GM10248 (cell line): ENCODE measurements at regions not wholly inside any gene's neighbourhood (a gene's known extent, or its start where the extent isn't known, plus 50 kb on each side); places are given as distances from the start of the nearest gene placed in this dataset.

Experiments used
- CTCF ChIA-PET: fragments of 300-600 bp; sonication (Branson Sonifier 250); formaldehyde crosslinking; extraction: SDS; loops from one replicate; lab custom pipeline; 2021; ENCODE audit warnings: antibody characterized with exemption; lab: Yijun Ruan, JAX
- POLR2A ChIA-PET: fragments of 350-650 bp; sonication (Branson Sonifier 250); formaldehyde crosslinking; extraction: SDS; loops from one replicate; lab custom pipeline; 2020; ENCODE audit warnings: antibody characterized with exemption; lab: Yijun Ruan, JAX
- DNase-seq: peaks from one replicate; pipeline ENCODE4 v3.0.0; 2012; ENCODE audit errors: extremely low spot score
- TF ChIP-seq, protein P1 (sequence below): IDR thresholded peaks from 2 replicates; pipeline ENCODE4 v1.5.1; 2012; ENCODE audit warnings: mild to moderate bottlenecking, low read depth; ENCODE audit errors: extremely low read depth, missing control alignments, control extremely low read depth

DNA sequence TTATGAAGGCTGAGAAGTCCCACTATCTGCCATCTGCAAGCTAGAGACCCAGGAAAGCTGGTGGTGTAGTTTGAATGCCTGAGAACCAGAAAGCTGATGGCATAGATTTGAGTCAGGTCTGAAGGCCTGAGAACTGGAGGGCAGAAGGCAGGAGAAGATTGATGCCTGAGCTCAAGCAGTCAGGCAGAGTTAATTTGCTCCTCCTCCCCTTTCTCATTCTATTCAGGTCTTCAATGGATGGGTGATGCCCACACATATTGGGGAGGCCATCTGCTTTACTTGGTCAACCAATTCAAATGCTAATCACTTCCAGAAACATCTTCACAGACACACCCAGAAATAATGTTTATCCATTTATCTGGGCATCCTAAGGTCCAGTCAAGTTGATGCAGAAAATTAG is 87.6 kb upstream of the CPLX2 start:
- no peak for DNase-seq
- ChIA-PET CTCF (interaction anchor here (1.1 to 2.1 kb wide), 3 partner anchors 10 to 12 kb away, joined by 3 to 5 read pairs (median 4); no protein-coding TSS in a partner anchor), POLR2A (no interaction called here)
- TF ChIP-seq, protein P1, sequence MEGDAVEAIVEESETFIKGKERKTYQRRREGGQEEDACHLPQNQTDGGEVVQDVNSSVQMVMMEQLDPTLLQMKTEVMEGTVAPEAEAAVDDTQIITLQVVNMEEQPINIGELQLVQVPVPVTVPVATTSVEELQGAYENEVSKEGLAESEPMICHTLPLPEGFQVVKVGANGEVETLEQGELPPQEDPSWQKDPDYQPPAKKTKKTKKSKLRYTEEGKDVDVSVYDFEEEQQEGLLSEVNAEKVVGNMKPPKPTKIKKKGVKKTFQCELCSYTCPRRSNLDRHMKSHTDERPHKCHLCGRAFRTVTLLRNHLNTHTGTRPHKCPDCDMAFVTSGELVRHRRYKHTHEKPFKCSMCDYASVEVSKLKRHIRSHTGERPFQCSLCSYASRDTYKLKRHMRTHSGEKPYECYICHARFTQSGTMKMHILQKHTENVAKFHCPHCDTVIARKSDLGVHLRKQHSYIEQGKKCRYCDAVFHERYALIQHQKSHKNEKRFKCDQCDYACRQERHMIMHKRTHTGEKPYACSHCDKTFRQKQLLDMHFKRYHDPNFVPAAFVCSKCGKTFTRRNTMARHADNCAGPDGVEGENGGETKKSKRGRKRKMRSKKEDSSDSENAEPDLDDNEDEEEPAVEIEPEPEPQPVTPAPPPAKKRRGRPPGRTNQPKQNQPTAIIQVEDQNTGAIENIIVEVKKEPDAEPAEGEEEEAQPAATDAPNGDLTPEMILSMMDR, result no peak

DNA sequence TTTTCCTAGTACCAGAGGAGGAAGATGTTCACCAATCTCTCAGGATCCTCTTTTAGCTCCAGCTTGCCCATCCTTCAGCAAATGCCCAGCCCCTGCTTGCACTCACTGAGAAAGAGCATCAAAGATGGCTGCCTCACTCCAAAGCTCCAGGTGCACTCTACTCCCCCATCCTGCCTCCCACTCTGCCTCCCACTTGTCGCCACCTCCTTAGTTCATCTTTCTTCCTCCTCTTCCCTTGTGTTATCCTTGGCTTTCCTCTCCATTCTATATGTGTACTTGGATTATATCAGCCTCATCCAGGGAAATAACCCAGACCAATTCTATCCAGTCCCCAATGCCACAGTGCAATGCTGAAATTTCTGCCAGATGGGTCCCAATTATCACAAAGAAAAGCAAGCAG is 87.1 kb upstream of the CPLX2 start:
- POLR2A ChIA-PET, result no interaction called here
- CTCF ChIA-PET, result interaction anchor here (1.1 to 2.1 kb wide), 3 partner anchors 10 to 13 kb away, joined by 3 to 5 read pairs (median 4); no protein-coding TSS in a partner anchor
- TF ChIP-seq, protein P1, result no peak
- no peak for DNase-seq

DNA sequence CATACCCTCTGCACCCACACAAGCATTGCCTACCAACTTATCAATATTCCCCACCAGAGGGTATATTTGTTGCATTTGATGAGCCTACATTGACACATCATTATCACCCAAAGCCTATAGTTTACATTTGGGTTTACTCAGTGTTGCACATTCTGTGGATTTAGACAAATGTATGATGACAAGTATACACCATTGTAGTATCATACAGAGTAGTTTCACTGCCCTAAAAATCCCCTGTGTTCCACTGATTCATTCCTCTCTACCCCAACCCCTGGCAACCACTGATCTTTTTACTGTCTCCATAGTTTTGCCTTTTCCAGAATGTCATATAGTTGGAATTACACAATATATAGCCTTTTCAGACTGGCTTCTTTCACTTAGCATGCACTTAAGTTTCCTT is 85.7 kb upstream of the CPLX2 start:
- ChIA-PET CTCF (no interaction called here), POLR2A (no interaction called here)
- no peak for DNase-seq
- TF ChIP-seq, protein P1, result no peak

DNA sequence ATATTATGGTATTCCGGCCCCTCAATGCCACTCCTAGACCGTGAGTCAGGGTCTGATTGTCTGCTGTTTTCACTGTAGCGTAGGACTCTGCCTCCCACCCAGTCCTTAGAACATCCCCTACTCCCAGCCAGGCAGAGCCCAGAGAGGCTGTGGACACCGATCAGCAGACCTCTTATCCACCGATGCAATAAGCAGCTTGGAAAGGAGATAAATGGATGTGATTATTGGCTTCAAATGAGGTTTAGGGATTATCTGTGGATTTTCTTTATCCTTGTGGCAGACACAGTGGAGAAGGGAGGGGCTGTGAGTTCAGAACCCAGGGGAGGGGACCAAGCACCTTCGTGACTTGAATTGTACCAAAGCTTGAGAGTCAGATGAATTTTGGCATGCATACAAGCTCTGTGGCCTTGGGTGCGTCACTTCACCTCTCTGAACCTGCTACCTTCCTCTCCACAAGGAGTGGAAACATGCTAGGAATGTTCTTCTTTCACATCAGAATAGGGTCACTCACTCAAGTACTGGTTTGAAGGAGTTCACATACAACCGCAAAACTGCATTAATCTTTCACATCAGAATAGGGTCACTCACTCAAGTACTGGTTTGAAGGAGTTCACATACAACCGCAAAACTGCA is 83.1 kb upstream of the CPLX2 start:
- CTCF ChIA-PET, result interaction anchor here (0.8 to 1.6 kb wide), 3 partner anchors 10 to 80 kb away, joined by 3 read pairs; no protein-coding TSS in a partner anchor
- DNase-seq, result no peak
- TF ChIP-seq, protein P1, result no peak
- POLR2A ChIA-PET, result no interaction called here

DNA sequence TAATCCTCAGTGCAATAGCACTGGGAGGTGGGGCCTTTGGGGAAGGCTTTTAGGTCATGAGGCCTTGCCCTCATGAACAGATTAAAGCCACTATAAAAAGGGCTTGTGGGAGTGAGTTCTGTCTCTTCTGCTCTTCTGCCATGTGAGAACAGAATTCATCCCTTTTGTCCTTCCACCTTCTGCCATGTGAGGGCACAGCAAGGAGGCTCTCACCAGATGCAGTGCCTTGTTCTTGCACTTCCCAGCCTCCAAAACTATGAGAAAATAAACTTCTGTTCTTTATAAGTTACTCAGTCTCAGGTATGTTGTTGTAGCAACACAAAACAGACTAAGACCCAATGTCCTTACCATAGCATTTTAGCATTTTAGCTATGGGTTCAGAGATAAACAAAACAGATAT is 81.7 kb upstream of the CPLX2 start:
- POLR2A ChIA-PET, result no interaction called here
- TF ChIP-seq, protein P1, result no peak
- no peak for DNase-seq
- CTCF ChIA-PET, result interaction anchor here (0.9 to 1.6 kb wide), 2 partner anchors 19 to 23 kb away, joined by 3 read pairs; no protein-coding TSS in a partner anchor

DNA sequence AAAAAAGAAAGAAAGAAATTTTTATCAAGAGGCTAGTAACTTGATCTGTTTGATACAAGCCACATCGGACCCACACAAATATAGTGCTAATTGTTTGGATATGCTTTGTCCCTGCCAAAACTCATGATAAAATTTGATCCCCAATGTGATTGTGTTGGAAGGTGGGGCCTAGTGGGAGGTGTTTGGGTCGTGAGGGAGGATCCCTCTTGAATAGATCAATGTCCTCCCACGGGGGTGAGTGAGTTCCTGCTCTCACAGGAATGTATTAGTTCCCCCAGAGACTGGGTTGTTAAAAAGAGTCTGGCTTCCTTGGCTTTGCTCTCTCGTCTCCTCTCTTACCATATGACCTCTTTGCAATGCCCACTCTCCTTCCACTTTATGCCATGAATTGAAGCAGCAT is 80.6 kb upstream of the CPLX2 start:
- TF ChIP-seq, protein P1, result no peak
- ChIA-PET CTCF (interaction anchor here (0.9 kb wide), 1 partner anchor 20 kb away, joined by 3 read pairs; no protein-coding TSS in a partner anchor), POLR2A (no interaction called here)
- DNase-seq, result no peak
